ENCODE measurements at regions not wholly inside any gene's neighbourhood (a gene's known extent, or its start where the extent isn't known, plus 50 kb on each side); places are given as distances from the start of the nearest gene placed in this dataset.

GRCh38 chr2:139098961-139099360 lies 318.8 kb upstream of the NXPH2 start:
- TF ChIP-seq REST (IDR thresholded peaks at IDR 0.05; ENCODE audit: insufficient replicate concordance, low read depth) (no peak), CTCF (IDR thresholded peaks at IDR 0.05; ENCODE audit: insufficient read depth, low read length) (no peak), POLR2AphosphoS5 (IDR thresholded peaks at IDR 0.05; ENCODE audit: low read depth) (no peak), GABPA (IDR thresholded peaks at IDR 0.05; ENCODE audit: low read depth) (no peak), SPI1 (IDR thresholded peaks at IDR 0.05; ENCODE audit: borderline replicate concordance, low read depth) (no peak)
